Thyroid gland (tissue), 4 donors: ENCODE measurements at regions not wholly inside any gene's neighbourhood (a gene's known extent, or its start where the extent isn't known, plus 50 kb on each side); places are given as distances from the start of the nearest gene placed in this dataset.
"Not testable (repeated sequence)": the region's sequence is repeated elsewhere in the genome, so short reads cannot be mapped to it uniquely, and the experiment has no call there.

ENCODE experiments used
- DNase-seq, 2 donors: peaks; one replicate each; pipeline ENCODE4 v3.0.0-alpha.2; 2019
- H3K27ac ChIP-seq, 3 donors: fragments of 200-600 bp; sonication (generic); 1 replicate in 2 of 3; 2 replicates in 1 of 3; pipeline ENCODE4 v1.5.1; 2016 to 2019; ENCODE audit warnings: mild to moderate bottlenecking in 1 of 3, moderate library complexity in 1 of 3
- H3K27me3 ChIP-seq: fragments of 200-600 bp; sonication (generic); one replicate; pipeline ENCODE4 v1.5.1; 2019
- H3K36me3 ChIP-seq, 2 donors: fragments of 200-600 bp; sonication (generic); one replicate each; pipeline ENCODE4 v1.5.1; 2016 to 2019
- H3K4me1 ChIP-seq, 2 donors: fragments of 200-600 bp; sonication (generic); one replicate each; pipeline ENCODE4 v1.5.1; 2017 to 2019
- H3K4me3 ChIP-seq, 3 donors: fragments of 200-600 bp; sonication (generic); replicated peaks in 1 of 3; 1 replicate in 2 of 3; 2 replicates in 1 of 3; pipeline ENCODE4 v1.5.1; 2016; ENCODE audit warnings: mild to moderate bottlenecking in 1 of 3
- H3K9me3 ChIP-seq: fragments of 200-600 bp; sonication (generic); one replicate; pipeline ENCODE4 v1.5.1; 2017
- CTCF ChIP-seq, 6 experiments: fragments of 200-600 bp in 3 of 6; fragments of 450-650 bp in 3 of 6; sonication (generic) in 3 of 6; IDR thresholded peaks; one replicate each; pipeline ENCODE4 v1.5.1; 2016 to 2019; ENCODE audit warnings: antibody characterized with exemption in 6 of 6, mild to moderate bottlenecking in 2 of 6, inconsistent platforms in 1 of 6, moderate library complexity in 1 of 6
- POLR2A ChIP-seq, 2 donors: fragments of 450-650 bp; IDR thresholded peaks; one replicate each; pipeline ENCODE4 v1.6.1; 2017; ENCODE audit warnings: antibody characterized with exemption in 2 of 2, mild to moderate bottlenecking in 2 of 2, moderate library complexity in 1 of 2
- WGBS, 2 donors: methylation state at CpG; one replicate each; pipeline ENCODE4 v1.1.5; 2017; 5-methylcytosine and 5-hydroxymethylcytosine counted together
- intact Hi-C: fragments of 100-400 bp; cut with DNase I; formaldehyde crosslinking; loops from one replicate; pipeline ENCODE4 v1.15.1; 2023

GRCh38 chr7:136123352-136123751, 146.2 kb upstream of the MTPN start:
- Histone ChIP-seq H3K9me3 (no peaks in the 10 kb centered on the region), H3K4me3 (no peak overlapping the region), H3K36me3 (no peaks in the 10 kb centered on the region), H3K27me3 (no peaks in the 10 kb centered on the region), H3K4me1 (no peaks in the 10 kb centered on the region), H3K27ac (no peak overlapping the region)
- TF ChIP-seq POLR2A (IDR thresholded peaks at IDR 0.05) (no peak), CTCF (IDR thresholded peaks at IDR 0.05) (no peak)
- DNase-seq = no peak
- intact Hi-C loops = no loop called here
- 84 to 87% methylated on average over 3 of the region's 3 CpGs for WGBS, 2 donors

- no peak overlapping the region for H3K27ac ChIP-seq
- WGBS, 2 donors = 71 to 92% methylated on average over 1 of the region's 1 CpG
- TF ChIP-seq CTCF (IDR thresholded peaks at IDR 0.05) (no peak), POLR2A (IDR thresholded peaks at IDR 0.05) (no peak)
- intact Hi-C loops = no loop called here
- H3K4me3 ChIP-seq = no peak overlapping the region
- H3K36me3 ChIP-seq = no peaks in the 10 kb centered on the region
- H3K4me1 ChIP-seq = no peaks in the 10 kb centered on the region
- no peaks in the 10 kb centered on the region for H3K9me3 ChIP-seq
- no peak for DNase-seq
- H3K27me3 ChIP-seq = no peaks in the 10 kb centered on the region
Measured at GRCh38 chr7:136122026-136122425, 144.9 kb upstream of the MTPN start.

- intact Hi-C loops = no loop called here
Measured at GRCh38 chr7:136117539-136117938, 140.4 kb upstream of the MTPN start.

GRCh38 chr7:136116186-136116585, 139.0 kb upstream of the MTPN start:
- Histone ChIP-seq H3K36me3 (no peaks in the 10 kb centered on the region), H3K27ac (no peak overlapping the region), H3K27me3 (no peaks in the 10 kb centered on the region), H3K4me1 (no peaks in the 10 kb centered on the region), H3K4me3 (no peak overlapping the region), H3K9me3 (no peaks in the 10 kb centered on the region)
- TF ChIP-seq CTCF (IDR thresholded peaks at IDR 0.05) (no peak), POLR2A (IDR thresholded peaks at IDR 0.05) (no peak)
- WGBS, 2 donors = 84 to 88% methylated on average over 5 to 10 of the region's 11 CpGs
- DNase-seq = no peak
- intact Hi-C loops = no loop called here

More at GRCh38 chr7:136117539-136117938, 140.4 kb upstream of the MTPN start:
- H3K4me1 ChIP-seq = no peaks in the 10 kb centered on the region
- no peaks in the 10 kb centered on the region for H3K9me3 ChIP-seq
- H3K36me3 ChIP-seq = no peaks in the 10 kb centered on the region
- TF ChIP-seq POLR2A (IDR thresholded peaks at IDR 0.05) (no peak), CTCF (IDR thresholded peaks at IDR 0.05) (no peak)
- 74 to 85% methylated on average over 7 of the region's 7 CpGs for WGBS, 2 donors
- no peak overlapping the region for H3K4me3 ChIP-seq
- no peak overlapping the region for H3K27ac ChIP-seq
- H3K27me3 ChIP-seq = no peaks in the 10 kb centered on the region
- DNase-seq = no peak

GRCh38 chr7:136114966-136115762, 138.0 kb upstream of the MTPN start:
- 62 to 68% methylated on average over 18 to 21 of the region's 21 CpGs for WGBS, 2 donors

GRCh38 chr7:136114467-136114866, 137.3 kb upstream of the MTPN start:
- H3K36me3 ChIP-seq, DNase-seq, H3K4me3 ChIP-seq, H3K27me3 ChIP-seq, intact Hi-C loops, H3K9me3 ChIP-seq, H3K4me1 ChIP-seq, H3K27ac ChIP-seq: not testable (repeated sequence)
- WGBS, 2 donors = 59 to 61% methylated on average over 6 of the region's 6 CpGs

More at GRCh38 chr7:136114966-136115762, 138.0 kb upstream of the MTPN start:
- H3K4me3 ChIP-seq = no peak overlapping the region
- DNase-seq = peak; percentile 45 to 55
- intact Hi-C loops = no loop called here
- no peaks in the 10 kb centered on the region for H3K36me3 ChIP-seq
- no peaks in the 10 kb centered on the region for H3K27me3 ChIP-seq
- TF ChIP-seq POLR2A (IDR thresholded peaks at IDR 0.05) (no peak), CTCF (IDR thresholded peaks at IDR 0.05) (peak; percentile 57 to 75 (median 62))
- no peak overlapping the region for H3K27ac ChIP-seq
- no peaks in the 10 kb centered on the region for H3K9me3 ChIP-seq
- H3K4me1 ChIP-seq = no peaks in the 10 kb centered on the region

- H3K27me3 ChIP-seq, H3K4me3 ChIP-seq, H3K27ac ChIP-seq, H3K4me1 ChIP-seq, intact Hi-C loops, H3K36me3 ChIP-seq, H3K9me3 ChIP-seq, DNase-seq: not testable (repeated sequence)
- WGBS, 2 donors = 0 to 52% methylated on average over 1 of the region's 1 CpG
Measured at GRCh38 chr7:136109037-136109436, 131.9 kb upstream of the MTPN start.
